OCI-LY3 (cell line): ENCODE measurements at regions not wholly inside any gene's neighbourhood (a gene's known extent, or its start where the extent isn't known, plus 50 kb on each side); places are given as distances from the start of the nearest gene placed in this dataset.

Experiments used
- EZH2phosphoT487 ChIP-seq: fragments of 200-600 bp; shearing (Covaris generic); IDR thresholded peaks from 2 replicates; pipeline ENCODE4 v1.6.1; 2018; ENCODE audit warnings: antibody characterized with exemption, mixed run types, low read depth
- TF ChIP-seq, protein P1 (sequence below): fragments of 200-600, 300-600 bp; sonication (generic); IDR thresholded peaks from 2 replicates; pipeline ENCODE4 v1.5.1; 2014; ENCODE audit warnings: antibody characterized with exemption, low read length, low read depth

DNA sequence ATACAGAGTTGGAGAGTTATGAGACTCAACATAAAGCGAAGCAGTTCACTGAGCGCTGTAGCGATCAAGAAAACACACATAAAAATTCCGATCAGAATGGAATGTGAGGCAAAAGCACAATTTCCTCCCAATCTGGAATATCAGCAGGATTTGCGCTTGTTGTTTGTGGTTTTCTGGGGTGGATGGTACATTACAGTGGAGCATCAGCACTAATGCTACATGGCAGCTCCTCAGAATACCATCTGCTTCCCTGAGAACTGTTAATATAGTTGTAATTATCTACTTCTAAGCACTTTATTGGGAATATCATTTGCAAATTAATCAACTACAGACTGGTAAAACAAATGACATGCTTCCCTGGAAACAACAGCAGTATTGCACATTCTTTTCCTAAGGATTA is 324.1 kb upstream of the PPARGC1A start:
- TF ChIP-seq, protein P1, sequence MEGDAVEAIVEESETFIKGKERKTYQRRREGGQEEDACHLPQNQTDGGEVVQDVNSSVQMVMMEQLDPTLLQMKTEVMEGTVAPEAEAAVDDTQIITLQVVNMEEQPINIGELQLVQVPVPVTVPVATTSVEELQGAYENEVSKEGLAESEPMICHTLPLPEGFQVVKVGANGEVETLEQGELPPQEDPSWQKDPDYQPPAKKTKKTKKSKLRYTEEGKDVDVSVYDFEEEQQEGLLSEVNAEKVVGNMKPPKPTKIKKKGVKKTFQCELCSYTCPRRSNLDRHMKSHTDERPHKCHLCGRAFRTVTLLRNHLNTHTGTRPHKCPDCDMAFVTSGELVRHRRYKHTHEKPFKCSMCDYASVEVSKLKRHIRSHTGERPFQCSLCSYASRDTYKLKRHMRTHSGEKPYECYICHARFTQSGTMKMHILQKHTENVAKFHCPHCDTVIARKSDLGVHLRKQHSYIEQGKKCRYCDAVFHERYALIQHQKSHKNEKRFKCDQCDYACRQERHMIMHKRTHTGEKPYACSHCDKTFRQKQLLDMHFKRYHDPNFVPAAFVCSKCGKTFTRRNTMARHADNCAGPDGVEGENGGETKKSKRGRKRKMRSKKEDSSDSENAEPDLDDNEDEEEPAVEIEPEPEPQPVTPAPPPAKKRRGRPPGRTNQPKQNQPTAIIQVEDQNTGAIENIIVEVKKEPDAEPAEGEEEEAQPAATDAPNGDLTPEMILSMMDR: no peak
- no peak for TF ChIP-seq EZH2phosphoT487
